ENCODE measurements at regions not wholly inside any gene's neighbourhood (a gene's known extent, or its start where the extent isn't known, plus 50 kb on each side); places are given as distances from the start of the nearest gene placed in this dataset.
A peak's percentile ranks its signal among the peaks of the same experiment; 100 is the strongest.

GRCh38 chr4:17327591-17327990, 184.3 kb downstream of the QDPR start:
- Histone ChIP-seq H2AFZ (ENCODE audit: low read depth) (no peak overlapping the region), H3K9ac (no peak overlapping the region), H4K20me1 (ENCODE audit: insufficient read depth) (no peaks in the 10 kb centered on the region), H3K36me3 (ENCODE audit: insufficient read depth) (no peaks in the 10 kb centered on the region), H3K27me3 (ENCODE audit: insufficient read depth, low read depth) (no peaks in the 10 kb centered on the region), H3K79me2 (ENCODE audit: insufficient read depth, low read depth) (no peaks in the 10 kb centered on the region), H3K27ac (no peak overlapping the region), H3K4me2 (no peak overlapping the region), H3K4me1 (ENCODE audit: low read depth, poor library complexity, severe bottlenecking) (no peaks in the 10 kb centered on the region), H3K4me3 (IDR thresholded peaks at IDR 0.05; ENCODE audit: insufficient read depth, low read depth, low read length) (no peak overlapping the region)
- TF ChIP-seq CTCF (conservative IDR thresholded peaks at IDR 0.05; ENCODE audit: low read depth, low read length), result no peak

GRCh38 chr4:17326756-17327155, 185.1 kb downstream of the QDPR start:
- no peaks in the 10 kb centered on the region for H3K27me3 ChIP-seq (ENCODE audit: insufficient read depth, low read depth)
- no peak overlapping the region for H3K4me3 ChIP-seq (IDR thresholded peaks at IDR 0.05; ENCODE audit: insufficient read depth, low read depth, low read length)
- no peak overlapping the region for H2AFZ ChIP-seq (ENCODE audit: low read depth)
- H3K4me1 ChIP-seq (ENCODE audit: low read depth, poor library complexity, severe bottlenecking), result no peaks in the 10 kb centered on the region
- H3K79me2 ChIP-seq (ENCODE audit: insufficient read depth, low read depth), result no peaks in the 10 kb centered on the region
- no peaks in the 10 kb centered on the region for H4K20me1 ChIP-seq (ENCODE audit: insufficient read depth)
- TF ChIP-seq CTCF (conservative IDR thresholded peaks at IDR 0.05; ENCODE audit: low read depth, low read length), result no peak
- no peak overlapping the region for H3K27ac ChIP-seq
- H3K36me3 ChIP-seq (ENCODE audit: insufficient read depth), result no peaks in the 10 kb centered on the region
- no peak overlapping the region for H3K9ac ChIP-seq
- H3K4me2 ChIP-seq, result no peak overlapping the region

GRCh38 chr4:17325098-17325497, 186.8 kb downstream of the QDPR start:
- no peak overlapping the region; the same call in 1 of the 2 replicates for H2AFZ ChIP-seq (ENCODE audit: low read depth)
- H3K36me3 ChIP-seq (ENCODE audit: insufficient read depth), result no peaks in the 10 kb centered on the region
- H3K4me2 ChIP-seq, result no peak overlapping the region
- no peaks in the 10 kb centered on the region for H4K20me1 ChIP-seq (ENCODE audit: insufficient read depth)
- H3K4me1 ChIP-seq (ENCODE audit: low read depth, poor library complexity, severe bottlenecking), result no peaks in the 10 kb centered on the region
- H3K4me3 ChIP-seq (IDR thresholded peaks at IDR 0.05; ENCODE audit: insufficient read depth, low read depth, low read length), result no peak overlapping the region
- no peak for TF ChIP-seq CTCF (conservative IDR thresholded peaks at IDR 0.05; ENCODE audit: low read depth, low read length)
- H3K79me2 ChIP-seq (ENCODE audit: insufficient read depth, low read depth), result no peaks in the 10 kb centered on the region
- no peak overlapping the region for H3K27ac ChIP-seq
- no peak overlapping the region for H3K9ac ChIP-seq
- H3K27me3 ChIP-seq (ENCODE audit: insufficient read depth, low read depth), result no peaks in the 10 kb centered on the region

- H3K79me2 ChIP-seq (ENCODE audit: insufficient read depth, low read depth), result no peaks in the 10 kb centered on the region
- H3K36me3 ChIP-seq (ENCODE audit: insufficient read depth), result no peaks in the 10 kb centered on the region
- H3K9ac ChIP-seq, result no peak overlapping the region
- no peaks in the 10 kb centered on the region for H3K27me3 ChIP-seq (ENCODE audit: insufficient read depth, low read depth)
- peak; percentile 78 for TF ChIP-seq CTCF (conservative IDR thresholded peaks at IDR 0.05; ENCODE audit: low read depth, low read length)
- H3K27ac ChIP-seq, result no peak overlapping the region
- H2AFZ ChIP-seq (ENCODE audit: low read depth), result peak overlapping the region; percentile 71; the same call in 1 of the 2 replicates
- no peaks in the 10 kb centered on the region for H4K20me1 ChIP-seq (ENCODE audit: insufficient read depth)
- no peak overlapping the region for H3K4me2 ChIP-seq
- H3K4me3 ChIP-seq (IDR thresholded peaks at IDR 0.05; ENCODE audit: insufficient read depth, low read depth, low read length), result no peak overlapping the region
- H3K4me1 ChIP-seq (ENCODE audit: low read depth, poor library complexity, severe bottlenecking), result no peaks in the 10 kb centered on the region
Measured at GRCh38 chr4:17324386-17324830, 187.5 kb downstream of the QDPR start.
